ENCODE measurements at regions not wholly inside any gene's neighbourhood (a gene's known extent, or its start where the extent isn't known, plus 50 kb on each side); places are given as distances from the start of the nearest gene placed in this dataset.
"Not testable (repeated sequence)": the region's sequence is repeated elsewhere in the genome, so short reads cannot be mapped to it uniquely, and the experiment has no call there.

DNA sequence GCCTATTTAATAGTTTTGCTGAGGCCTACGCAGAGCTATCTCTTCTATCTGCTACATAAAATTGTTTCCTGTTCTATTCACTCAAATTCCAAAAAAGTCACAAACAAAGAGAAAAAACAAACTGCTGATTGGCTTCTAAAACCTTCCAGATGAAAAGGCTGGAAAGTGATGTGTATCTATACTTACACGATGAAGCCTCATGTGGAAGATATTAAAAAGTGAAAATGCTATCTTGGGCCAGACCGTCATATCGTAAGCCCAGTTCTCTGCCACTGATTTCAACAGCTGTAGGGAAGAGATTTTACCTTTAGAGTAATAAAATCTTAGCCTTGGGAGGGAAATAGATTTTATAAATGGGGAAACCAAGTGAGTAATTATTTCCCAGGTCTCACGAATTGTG, 394.8 kb downstream of the KIF20B start:
- Histone ChIP-seq H3K4me1 (no peaks in the 10 kb centered on the region), H3K27me3 (no peaks in the 10 kb centered on the region), H3K27ac (no peak overlapping the region), H3K9me3 (no peaks in the 10 kb centered on the region), H3K4me3 (no peak overlapping the region), H3K36me3 (no peaks in the 10 kb centered on the region)
- intact Hi-C loops (cut with DNase I): no loop called here
- no peak for FAIRE-seq
- TF ChIP-seq, protein P1, sequence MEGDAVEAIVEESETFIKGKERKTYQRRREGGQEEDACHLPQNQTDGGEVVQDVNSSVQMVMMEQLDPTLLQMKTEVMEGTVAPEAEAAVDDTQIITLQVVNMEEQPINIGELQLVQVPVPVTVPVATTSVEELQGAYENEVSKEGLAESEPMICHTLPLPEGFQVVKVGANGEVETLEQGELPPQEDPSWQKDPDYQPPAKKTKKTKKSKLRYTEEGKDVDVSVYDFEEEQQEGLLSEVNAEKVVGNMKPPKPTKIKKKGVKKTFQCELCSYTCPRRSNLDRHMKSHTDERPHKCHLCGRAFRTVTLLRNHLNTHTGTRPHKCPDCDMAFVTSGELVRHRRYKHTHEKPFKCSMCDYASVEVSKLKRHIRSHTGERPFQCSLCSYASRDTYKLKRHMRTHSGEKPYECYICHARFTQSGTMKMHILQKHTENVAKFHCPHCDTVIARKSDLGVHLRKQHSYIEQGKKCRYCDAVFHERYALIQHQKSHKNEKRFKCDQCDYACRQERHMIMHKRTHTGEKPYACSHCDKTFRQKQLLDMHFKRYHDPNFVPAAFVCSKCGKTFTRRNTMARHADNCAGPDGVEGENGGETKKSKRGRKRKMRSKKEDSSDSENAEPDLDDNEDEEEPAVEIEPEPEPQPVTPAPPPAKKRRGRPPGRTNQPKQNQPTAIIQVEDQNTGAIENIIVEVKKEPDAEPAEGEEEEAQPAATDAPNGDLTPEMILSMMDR (IDR thresholded peaks at IDR 0.05): no peak
- 81 to 92% methylated on average over 5 of the region's 5 CpGs for WGBS, 2 donors
- no peak for ATAC-seq
- DNase-seq: no peak

DNA sequence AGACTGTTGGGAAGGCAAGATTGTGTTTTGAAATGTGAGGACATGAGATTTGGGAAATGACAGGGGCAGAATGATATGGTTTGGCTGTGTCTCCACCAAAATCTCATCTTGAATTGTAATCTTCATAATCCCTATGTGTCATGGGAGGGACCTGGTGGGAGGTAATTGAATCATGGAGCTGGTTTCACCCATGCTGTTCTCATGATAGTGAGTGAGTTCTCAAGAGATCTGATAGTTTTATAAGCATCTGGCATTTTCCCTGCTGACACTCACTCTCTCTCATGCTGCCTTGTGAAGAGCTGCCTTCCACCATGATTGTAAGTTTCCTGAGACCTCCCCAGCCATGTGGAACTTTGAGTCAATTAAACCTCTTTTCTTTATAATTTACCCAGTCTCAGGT, 406.2 kb downstream of the KIF20B start:
- H3K27me3 ChIP-seq; H3K36me3 ChIP-seq; H3K9me3 ChIP-seq; ATAC-seq; DNase-seq; H3K27ac ChIP-seq; FAIRE-seq; H3K4me1 ChIP-seq; H3K4me3 ChIP-seq; intact Hi-C loops (cut with DNase I): not testable (repeated sequence)

DNA sequence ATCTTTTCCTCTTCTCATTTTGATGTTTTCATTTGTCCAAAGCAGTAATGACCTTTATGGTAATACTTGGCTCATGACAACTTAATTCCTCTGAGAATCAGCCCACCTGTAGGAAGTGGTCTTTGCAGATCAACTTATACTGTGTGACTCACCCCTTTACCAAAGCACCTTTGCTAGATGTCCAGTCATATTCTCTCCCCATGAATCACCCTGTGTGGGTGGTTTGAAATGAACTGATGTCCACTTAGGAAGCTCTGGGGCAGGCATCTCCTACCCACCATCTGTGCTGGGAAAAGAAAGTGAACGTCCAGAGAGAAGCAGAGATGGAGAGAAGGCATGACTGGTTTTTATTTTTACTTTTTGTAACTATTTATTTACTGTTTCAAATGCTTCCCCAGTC, 410.3 kb downstream of the KIF20B start:
- Histone ChIP-seq H3K27me3 (no peaks in the 10 kb centered on the region), H3K27ac (no peak overlapping the region), H3K9me3 (no peaks in the 10 kb centered on the region), H3K36me3 (no peaks in the 10 kb centered on the region), H3K4me3 (no peak overlapping the region), H3K4me1 (no peaks in the 10 kb centered on the region)
- TF ChIP-seq, protein P1 (IDR thresholded peaks at IDR 0.05): no peak
- WGBS, 2 donors: 24 to 30% methylated on average over 1 of the region's 1 CpG
- intact Hi-C loops (cut with DNase I): no loop called here
- DNase-seq (no peak), FAIRE-seq (no peak), ATAC-seq (no peak)

DNA sequence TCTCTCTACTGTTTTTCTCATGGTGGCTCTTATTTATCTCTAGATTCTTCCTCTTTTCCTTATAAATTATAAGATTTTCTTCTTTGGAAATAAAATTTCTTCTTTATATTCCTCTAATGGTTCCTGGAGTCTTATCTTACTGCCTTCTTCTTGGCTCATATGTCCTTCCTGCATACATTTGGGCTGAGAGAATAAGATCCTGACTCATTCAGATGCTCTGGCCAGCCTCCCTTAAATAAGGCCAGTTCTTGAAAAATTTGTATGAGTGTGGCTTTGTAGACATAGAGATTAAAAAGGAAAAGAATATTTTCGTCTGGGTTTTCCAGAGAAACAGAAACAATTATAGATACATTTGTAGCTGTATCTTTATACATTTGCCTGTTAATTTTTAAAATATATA, 411.3 kb downstream of the KIF20B start:
- Histone ChIP-seq H3K36me3 (no peaks in the 10 kb centered on the region), H3K4me1 (no peaks in the 10 kb centered on the region), H3K9me3 (no peaks in the 10 kb centered on the region), H3K27me3 (no peaks in the 10 kb centered on the region), H3K4me3 (no peak overlapping the region), H3K27ac (no peak overlapping the region)
- TF ChIP-seq, protein P1 (IDR thresholded peaks at IDR 0.05): no peak
- WGBS, 2 donors: 28 to 45% methylated on average over 1 of the region's 1 CpG
- intact Hi-C loops (cut with DNase I): no loop called here
- FAIRE-seq (no peak), ATAC-seq (no peak), DNase-seq (no peak)

DNA sequence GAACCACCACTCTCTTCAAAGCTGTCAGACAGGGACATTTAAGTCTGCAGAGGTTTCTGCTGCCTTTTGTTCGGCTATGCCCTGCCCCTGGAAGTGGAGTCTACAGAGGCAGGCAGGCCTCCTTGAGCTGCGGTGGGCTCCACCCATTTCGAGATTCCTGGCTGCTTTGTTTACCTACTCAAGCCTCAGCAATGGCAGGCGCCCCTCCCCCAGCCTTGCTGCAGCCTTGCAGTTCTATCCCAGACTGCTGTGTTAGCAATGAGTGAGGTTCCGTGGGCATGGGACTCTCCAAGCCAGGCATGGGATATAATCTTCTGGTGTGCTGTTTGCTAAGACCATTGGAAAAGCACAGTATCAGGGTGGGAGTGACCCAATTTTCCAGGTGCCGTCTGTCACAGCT, 417.2 kb downstream of the KIF20B start:
- H3K27ac ChIP-seq; H3K9me3 ChIP-seq; ATAC-seq; FAIRE-seq; H3K4me1 ChIP-seq; H3K4me3 ChIP-seq; H3K27me3 ChIP-seq; intact Hi-C loops (cut with DNase I); H3K36me3 ChIP-seq; DNase-seq: not testable (repeated sequence)
- WGBS, 2 donors: 70 to 77% methylated on average over 6 of the region's 6 CpGs

DNA sequence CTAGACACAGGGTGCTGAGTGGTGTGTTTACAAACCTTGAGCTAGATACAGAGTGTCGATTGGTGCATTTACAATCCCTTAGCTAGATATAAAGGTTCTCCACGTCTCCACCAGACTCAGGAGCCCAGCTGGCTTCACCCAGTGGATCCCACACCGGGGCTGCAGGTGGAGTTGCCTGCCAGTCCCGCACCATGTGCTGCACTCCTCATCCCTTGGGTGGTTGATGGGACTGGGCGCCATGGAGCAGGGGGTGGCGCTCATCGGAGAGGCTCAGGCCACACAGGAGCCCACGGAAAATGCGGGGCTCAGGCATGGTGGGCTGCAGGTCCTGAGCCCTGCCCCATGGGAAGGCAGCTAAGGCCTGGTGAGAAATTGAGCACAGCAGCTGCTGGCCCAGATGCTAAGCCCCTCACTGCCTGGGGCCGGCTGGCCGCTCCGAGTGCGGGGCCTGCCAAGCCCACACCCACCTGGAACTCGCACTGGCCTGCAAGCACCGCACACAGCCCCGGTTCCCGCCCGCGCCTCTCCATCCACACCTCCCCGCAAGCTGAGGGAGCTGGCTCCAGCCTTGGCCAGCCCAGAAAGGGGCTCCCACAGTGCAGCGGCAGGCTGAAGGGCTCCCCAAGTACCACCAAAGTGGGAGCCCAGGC, 418.4 kb downstream of the KIF20B start:
- H3K36me3 ChIP-seq; H3K27ac ChIP-seq; ATAC-seq; H3K4me1 ChIP-seq; FAIRE-seq; H3K27me3 ChIP-seq; intact Hi-C loops (cut with DNase I); H3K9me3 ChIP-seq; H3K4me3 ChIP-seq: not testable (repeated sequence)
- DNase-seq: peak in 2 of 6 donors; percentile 31 to 53
- 82 to 90% methylated on average over 19 to 21 of the region's 21 CpGs for WGBS, 2 donors
